ENCODE measurements at regions not wholly inside any gene's neighbourhood (a gene's known extent, or its start where the extent isn't known, plus 50 kb on each side); places are given as distances from the start of the nearest gene placed in this dataset.
"Not testable (repeated sequence)": the region's sequence is repeated elsewhere in the genome, so short reads cannot be mapped to it uniquely, and the experiment has no call there.

GRCh38 chr16:88231839-88232238, 150.9 kb upstream of the ZNF469 start:
- TF ChIP-seq, protein P1, sequence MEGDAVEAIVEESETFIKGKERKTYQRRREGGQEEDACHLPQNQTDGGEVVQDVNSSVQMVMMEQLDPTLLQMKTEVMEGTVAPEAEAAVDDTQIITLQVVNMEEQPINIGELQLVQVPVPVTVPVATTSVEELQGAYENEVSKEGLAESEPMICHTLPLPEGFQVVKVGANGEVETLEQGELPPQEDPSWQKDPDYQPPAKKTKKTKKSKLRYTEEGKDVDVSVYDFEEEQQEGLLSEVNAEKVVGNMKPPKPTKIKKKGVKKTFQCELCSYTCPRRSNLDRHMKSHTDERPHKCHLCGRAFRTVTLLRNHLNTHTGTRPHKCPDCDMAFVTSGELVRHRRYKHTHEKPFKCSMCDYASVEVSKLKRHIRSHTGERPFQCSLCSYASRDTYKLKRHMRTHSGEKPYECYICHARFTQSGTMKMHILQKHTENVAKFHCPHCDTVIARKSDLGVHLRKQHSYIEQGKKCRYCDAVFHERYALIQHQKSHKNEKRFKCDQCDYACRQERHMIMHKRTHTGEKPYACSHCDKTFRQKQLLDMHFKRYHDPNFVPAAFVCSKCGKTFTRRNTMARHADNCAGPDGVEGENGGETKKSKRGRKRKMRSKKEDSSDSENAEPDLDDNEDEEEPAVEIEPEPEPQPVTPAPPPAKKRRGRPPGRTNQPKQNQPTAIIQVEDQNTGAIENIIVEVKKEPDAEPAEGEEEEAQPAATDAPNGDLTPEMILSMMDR (IDR thresholded peaks at IDR 0.05), result not testable (repeated sequence)
- not testable (repeated sequence) for TF ChIP-seq EZH2 (IDR thresholded peaks at IDR 0.05; ENCODE audit: borderline replicate concordance, insufficient read depth, low read depth, low read length, poor library complexity, severe bottlenecking)
